PC-3 (cell line): ENCODE measurements at regions not wholly inside any gene's neighbourhood (a gene's known extent, or its start where the extent isn't known, plus 50 kb on each side); places are given as distances from the start of the nearest gene placed in this dataset.
A peak's percentile ranks its signal among the peaks of the same experiment; 100 is the strongest.

ENCODE experiments used
- ATAC-seq: fragments of 200-7000 bp; cut with Tn5 transposase; 2 replicates; pipeline ENCODE4 v1.9.1; 2020; ENCODE audit warnings: mild to moderate bottlenecking, moderate library complexity
- BruUV-seq: library from RNA; stranded (reverse); fragments of 400-500 nt; replicated peaks from 2 replicates; lab custom pipeline; 2021; lab: Mats Ljungman, UMichigan
- CTCF ChIA-PET: fragments of 300-600 bp; sonication (Branson Sonifier 250); formaldehyde crosslinking; loops from one replicate; lab custom pipeline; 2022; ENCODE audit warnings: antibody characterized with exemption; lab: Charles Lee
- POLR2A ChIA-PET: fragments of 300-600 bp; sonication (Branson Sonifier 250); formaldehyde crosslinking; loops from one replicate; lab custom pipeline; 2022; ENCODE audit warnings: antibody characterized with exemption; ENCODE audit not compliant: unreplicated experiment; lab: Charles Lee
- DNase-seq: peaks from one replicate; pipeline ENCODE4 v3.0.0-alpha.2; 2015
- H2AFZ ChIP-seq: fragments of 300-600 bp; sonication (generic); 2 replicates; pipeline ENCODE4 v1.6.0; 2016; ENCODE audit warnings: antibody characterized with exemption, low read length
- H3F3A ChIP-seq: fragments of 300-600 bp; sonication (generic); one replicate; pipeline ENCODE4 v1.6.0; 2017; ENCODE audit warnings: antibody characterized with exemption, low read length, control low read depth, mild to moderate bottlenecking; ENCODE audit not compliant: unreplicated experiment
- H3K27ac ChIP-seq: fragments of 300-600 bp; sonication (generic); 2 replicates; pipeline ENCODE4 v1.5.1; 2016; ENCODE audit warnings: mild to moderate bottlenecking, low read length
- H3K27me3 ChIP-seq: fragments of 300-600 bp; sonication (generic); 2 replicates; pipeline ENCODE4 v1.6.1; 2016; ENCODE audit warnings: low read length, mixed read lengths
- H3K36me3 ChIP-seq: fragments of 300-600 bp; sonication (generic); 2 replicates; pipeline ENCODE4 v1.6.1; 2016; ENCODE audit warnings: low read depth, mixed run types, low read length, mixed read lengths
- H3K4me1 ChIP-seq: fragments of 300-600 bp; sonication (generic); 2 replicates; pipeline ENCODE4 v1.5.1; 2016; ENCODE audit warnings: low read length; ENCODE audit not compliant: insufficient read depth
- H3K4me2 ChIP-seq: fragments of 300-600 bp; sonication (generic); 2 replicates; pipeline ENCODE4 v1.6.0; 2016; ENCODE audit warnings: low read length
- H3K4me3 ChIP-seq: fragments of 300-600 bp; sonication (generic); 2 replicates; pipeline ENCODE4 v1.5.1; 2016; ENCODE audit warnings: mild to moderate bottlenecking, low read length, mixed read lengths
- H3K79me2 ChIP-seq: fragments of 300-600 bp; sonication (generic); 2 replicates; pipeline ENCODE4 v1.6.1; 2017; ENCODE audit warnings: low read length, mixed read lengths
- H3K9ac ChIP-seq: fragments of 300-600 bp; sonication (generic); 2 replicates; pipeline ENCODE4 v1.6.0; 2016; ENCODE audit warnings: mild to moderate bottlenecking, low read length
- H3K9me2 ChIP-seq: fragments of 300-600 bp; sonication (generic); replicated peaks from 2 replicates; pipeline ENCODE4 v1.6.1; 2016; ENCODE audit warnings: mixed run types, low read length, mixed read lengths
- H3K9me3 ChIP-seq: fragments of 300-600 bp; sonication (generic); 2 replicates; pipeline ENCODE4 v1.6.1; 2016; ENCODE audit warnings: low read length, mixed read lengths
- H4K20me1 ChIP-seq: fragments of 300-600 bp; sonication (generic); 2 replicates; pipeline ENCODE4 v1.6.1; 2016; ENCODE audit warnings: low read length, mixed read lengths
- CTCF ChIP-seq: fragments of 300-600 bp; sonication (generic); conservative IDR thresholded peaks from 2 replicates; pipeline ENCODE4 v1.5.1; 2017; ENCODE audit warnings: antibody characterized with exemption, low read depth, mild to moderate bottlenecking, low read length
- EZH2 ChIP-seq: fragments of 300-600 bp; sonication (generic); IDR thresholded peaks from one replicate; pipeline ENCODE4 v1.6.1; 2017; ENCODE audit warnings: antibody characterized with exemption, mild to moderate bottlenecking, low read length; ENCODE audit not compliant: unreplicated experiment
- EZH2phosphoT487 ChIP-seq: fragments of 300-600 bp; sonication (generic); IDR thresholded peaks from 2 replicates; pipeline ENCODE4 v1.6.1; 2018; ENCODE audit warnings: mild to moderate bottlenecking, antibody characterized with exemption, low read length, borderline replicate concordance
- intact Hi-C: fragments of 100-400 bp; cut with micrococcal nuclease; formaldehyde crosslinking; loops from 2 replicates; pipeline ENCODE4 v1.9.0; 2023

- no peak overlapping the region for H3K9ac ChIP-seq
- ChIA-PET POLR2A (no interaction called here), CTCF (interaction anchor here (0.6 kb wide), 1 partner anchor 496 kb away, joined by 3 read pairs; no protein-coding TSS in a partner anchor)
- no peaks in the 10 kb centered on the region for H3K9me3 ChIP-seq
- H3K27ac ChIP-seq: no peak overlapping the region
- BruUV-seq: no TSS peak
- peaks cover 5% of the 10 kb centered on the region; the same call in 1 of the 2 replicates for H3K4me1 ChIP-seq
- H3K9me2 ChIP-seq: no peaks in the 10 kb centered on the region
- no peaks in the 10 kb centered on the region for H3F3A ChIP-seq
- DNase-seq (peak; percentile 33), ATAC-seq (no peak)
- H3K4me3 ChIP-seq: no peak overlapping the region
- H4K20me1 ChIP-seq: no peaks in the 10 kb centered on the region
- H2AFZ ChIP-seq: no peak overlapping the region
- intact Hi-C loops: loop anchor here (5.0 to 10.0 kb wide), 3 partner anchors 122 to 1770 kb away; no protein-coding TSS in a partner anchor
- TF ChIP-seq EZH2phosphoT487 (no peak), CTCF (no peak), EZH2 (no peak)
- peak overlapping the region; percentile 31; the same call in 1 of the 2 replicates for H3K4me2 ChIP-seq
- no peaks in the 10 kb centered on the region for H3K27me3 ChIP-seq
- H3K36me3 ChIP-seq: no peaks in the 10 kb centered on the region
- no peaks in the 10 kb centered on the region for H3K79me2 ChIP-seq
These were observed 382.0 kb downstream of the RAPGEF2 start for GRCh38 chr4:159484864-159485263.

GRCh38 chr4:159487284-159487747 is 384.4 kb downstream of the RAPGEF2 start:
- ChIA-PET CTCF (interaction anchor here (0.6 to 0.9 kb wide), 2 partner anchors 62 to 414 kb away, joined by 4 read pairs; no protein-coding TSS in a partner anchor), POLR2A (no interaction called here)
- 0 out of 2 replicates have a peak overlapping the region, but pooled peaks have one; percentile 38 for H3K4me3 ChIP-seq
- H3K9me2 ChIP-seq: no peaks in the 10 kb centered on the region
- no peaks in the 10 kb centered on the region for H3F3A ChIP-seq
- no peaks in the 10 kb centered on the region for H3K79me2 ChIP-seq
- no peaks in the 10 kb centered on the region for H4K20me1 ChIP-seq
- peak; percentile 85 for ATAC-seq
- no peaks in the 10 kb centered on the region for H3K9me3 ChIP-seq
- H3K36me3 ChIP-seq: no peaks in the 10 kb centered on the region
- no peak overlapping the region for H3K9ac ChIP-seq
- peak; percentile 58 for DNase-seq
- intact Hi-C loops: loop anchor here (2.0 to 10.0 kb wide), 4 partner anchors 120 to 1767 kb away; no protein-coding TSS in a partner anchor
- H3K4me1 ChIP-seq: peaks cover 5% of the 10 kb centered on the region; the same call in 1 of the 2 replicates
- H3K4me2 ChIP-seq: peak overlapping the region; percentile 70
- TF ChIP-seq EZH2 (no peak), CTCF (peak; percentile 83)
- BruUV-seq: no TSS peak
- no peaks in the 10 kb centered on the region for H3K27me3 ChIP-seq
- H2AFZ ChIP-seq: peak overlapping the region; percentile 62; the same call in 1 of the 2 replicates
- no peak overlapping the region for H3K27ac ChIP-seq

- H3F3A ChIP-seq: no peaks in the 10 kb centered on the region
- no peaks in the 10 kb centered on the region for H3K27me3 ChIP-seq
- intact Hi-C loops: loop anchor here (5.0 to 10.0 kb wide), 3 partner anchors 118 to 1765 kb away; no protein-coding TSS in a partner anchor
- H3K4me1 ChIP-seq: peaks cover 2% of the 10 kb centered on the region; the same call in 1 of the 2 replicates
- no peaks in the 10 kb centered on the region for H3K9me3 ChIP-seq
- ChIA-PET POLR2A (no interaction called here), CTCF (no interaction called here)
- BruUV-seq: no TSS peak
- no peaks in the 10 kb centered on the region for H4K20me1 ChIP-seq
- H3K36me3 ChIP-seq: no peaks in the 10 kb centered on the region
- no peak overlapping the region for H2AFZ ChIP-seq
- ATAC-seq (no peak), DNase-seq (no peak)
- no peak for TF ChIP-seq CTCF
- no peak for TF ChIP-seq EZH2phosphoT487
- no peak for TF ChIP-seq EZH2
- no peak overlapping the region for H3K27ac ChIP-seq
- no peaks in the 10 kb centered on the region for H3K79me2 ChIP-seq
- no peak overlapping the region for H3K4me2 ChIP-seq
- H3K4me3 ChIP-seq: no peak overlapping the region
- no peaks in the 10 kb centered on the region for H3K9me2 ChIP-seq
- H3K9ac ChIP-seq: no peak overlapping the region
These were observed 386.8 kb downstream of the RAPGEF2 start for GRCh38 chr4:159489646-159490045.
